ENCODE measurements at regions not wholly inside any gene's neighbourhood (a gene's known extent, or its start where the extent isn't known, plus 50 kb on each side); places are given as distances from the start of the nearest gene placed in this dataset.

DNA sequence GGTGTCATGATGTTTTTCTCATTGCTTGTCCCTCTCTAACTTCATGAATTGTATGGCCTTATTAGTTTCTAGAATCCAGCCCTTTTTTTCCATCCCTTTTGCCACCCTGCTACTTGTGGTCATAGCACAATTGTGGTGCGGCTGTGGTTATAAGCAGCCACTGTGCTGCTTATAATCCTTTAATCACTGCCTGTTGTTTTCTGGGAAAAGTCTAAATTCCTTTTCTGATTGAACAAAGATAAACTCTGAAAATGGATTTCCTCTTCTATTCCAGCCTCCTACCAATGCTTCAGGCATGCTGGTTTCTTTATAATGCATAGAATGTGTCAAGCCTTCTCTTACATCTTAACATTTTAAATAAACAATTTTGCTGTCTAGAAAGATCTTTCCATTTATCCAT, 319.5 kb downstream of the C3orf38 start:
- TF ChIP-seq SNAI2 (CRISPR knock-in tag; IDR thresholded peaks at IDR 0.05) (no peak), RARB (CRISPR knock-in tag; IDR thresholded peaks at IDR 0.05) (no peak), GLIS3 (CRISPR knock-in tag; IDR thresholded peaks at IDR 0.05) (no peak), PPARA (CRISPR knock-in tag; IDR thresholded peaks at IDR 0.05; ENCODE audit: borderline replicate concordance) (no peak), BACH2 (CRISPR knock-in tag; IDR thresholded peaks at IDR 0.05; ENCODE audit: borderline replicate concordance) (no peak), CREB5 (CRISPR knock-in tag; IDR thresholded peaks at IDR 0.05; ENCODE audit: low read depth) (no peak), OSR1 (CRISPR knock-in tag; IDR thresholded peaks at IDR 0.05) (no peak), CSDC2 (CRISPR knock-in tag; IDR thresholded peaks at IDR 0.05) (no peak), ZFP30 (CRISPR knock-in tag; IDR thresholded peaks at IDR 0.05) (no peak), POU6F1 (CRISPR knock-in tag; IDR thresholded peaks at IDR 0.05; ENCODE audit: borderline replicate concordance, low read depth) (no peak), ISL1 (CRISPR knock-in tag; IDR thresholded peaks at IDR 0.05) (no peak), ARNTL (CRISPR knock-in tag; IDR thresholded peaks at IDR 0.05; ENCODE audit: borderline replicate concordance, low read depth) (no peak), TCF4 (CRISPR knock-in tag; IDR thresholded peaks at IDR 0.05; ENCODE audit: borderline replicate concordance) (no peak)
- TF ChIP-seq, protein P1, sequence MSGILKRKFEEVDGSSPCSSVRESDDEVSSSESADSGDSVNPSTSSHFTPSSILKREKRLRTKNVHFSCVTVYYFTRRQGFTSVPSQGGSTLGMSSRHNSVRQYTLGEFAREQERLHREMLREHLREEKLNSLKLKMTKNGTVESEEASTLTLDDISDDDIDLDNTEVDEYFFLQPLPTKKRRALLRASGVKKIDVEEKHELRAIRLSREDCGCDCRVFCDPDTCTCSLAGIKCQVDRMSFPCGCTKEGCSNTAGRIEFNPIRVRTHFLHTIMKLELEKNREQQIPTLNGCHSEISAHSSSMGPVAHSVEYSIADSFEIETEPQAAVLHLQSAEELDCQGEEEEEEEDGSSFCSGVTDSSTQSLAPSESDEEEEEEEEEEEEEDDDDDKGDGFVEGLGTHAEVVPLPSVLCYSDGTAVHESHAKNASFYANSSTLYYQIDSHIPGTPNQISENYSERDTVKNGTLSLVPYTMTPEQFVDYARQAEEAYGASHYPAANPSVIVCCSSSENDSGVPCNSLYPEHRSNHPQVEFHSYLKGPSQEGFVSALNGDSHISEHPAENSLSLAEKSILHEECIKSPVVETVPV (CRISPR knock-in tag; IDR thresholded peaks at IDR 0.05), result no peak
- ATAC-seq, result no peak

GRCh38 chr3:88478460-88478859, 328.7 kb downstream of the C3orf38 start:
- no peak for ATAC-seq
- TF ChIP-seq RARB (CRISPR knock-in tag; IDR thresholded peaks at IDR 0.05) (no peak), ZNF565 (CRISPR knock-in tag; conservative IDR thresholded peaks at IDR 0.05; ENCODE audit: low read depth) (no peak), ZNF8 (CRISPR knock-in tag; IDR thresholded peaks at IDR 0.05) (no peak)

- TF ChIP-seq POU6F1 (CRISPR knock-in tag; IDR thresholded peaks at IDR 0.05; ENCODE audit: borderline replicate concordance, low read depth), result no peak
- TF ChIP-seq SNAI2 (CRISPR knock-in tag; IDR thresholded peaks at IDR 0.05), result no peak
- TF ChIP-seq, protein P2, sequence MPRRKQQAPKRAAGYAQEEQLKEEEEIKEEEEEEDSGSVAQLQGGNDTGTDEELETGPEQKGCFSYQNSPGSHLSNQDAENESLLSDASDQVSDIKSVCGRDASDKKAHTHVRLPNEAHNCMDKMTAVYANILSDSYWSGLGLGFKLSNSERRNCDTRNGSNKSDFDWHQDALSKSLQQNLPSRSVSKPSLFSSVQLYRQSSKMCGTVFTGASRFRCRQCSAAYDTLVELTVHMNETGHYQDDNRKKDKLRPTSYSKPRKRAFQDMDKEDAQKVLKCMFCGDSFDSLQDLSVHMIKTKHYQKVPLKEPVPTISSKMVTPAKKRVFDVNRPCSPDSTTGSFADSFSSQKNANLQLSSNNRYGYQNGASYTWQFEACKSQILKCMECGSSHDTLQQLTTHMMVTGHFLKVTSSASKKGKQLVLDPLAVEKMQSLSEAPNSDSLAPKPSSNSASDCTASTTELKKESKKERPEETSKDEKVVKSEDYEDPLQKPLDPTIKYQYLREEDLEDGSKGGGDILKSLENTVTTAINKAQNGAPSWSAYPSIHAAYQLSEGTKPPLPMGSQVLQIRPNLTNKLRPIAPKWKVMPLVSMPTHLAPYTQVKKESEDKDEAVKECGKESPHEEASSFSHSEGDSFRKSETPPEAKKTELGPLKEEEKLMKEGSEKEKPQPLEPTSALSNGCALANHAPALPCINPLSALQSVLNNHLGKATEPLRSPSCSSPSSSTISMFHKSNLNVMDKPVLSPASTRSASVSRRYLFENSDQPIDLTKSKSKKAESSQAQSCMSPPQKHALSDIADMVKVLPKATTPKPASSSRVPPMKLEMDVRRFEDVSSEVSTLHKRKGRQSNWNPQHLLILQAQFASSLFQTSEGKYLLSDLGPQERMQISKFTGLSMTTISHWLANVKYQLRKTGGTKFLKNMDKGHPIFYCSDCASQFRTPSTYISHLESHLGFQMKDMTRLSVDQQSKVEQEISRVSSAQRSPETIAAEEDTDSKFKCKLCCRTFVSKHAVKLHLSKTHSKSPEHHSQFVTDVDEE (CRISPR knock-in tag; IDR thresholded peaks at IDR 0.05), result no peak
- no peak for TF ChIP-seq ISL1 (CRISPR knock-in tag; IDR thresholded peaks at IDR 0.05)
- no peak for TF ChIP-seq ZNF565 (CRISPR knock-in tag; conservative IDR thresholded peaks at IDR 0.05; ENCODE audit: low read depth)
- TF ChIP-seq TOX (CRISPR knock-in tag; IDR thresholded peaks at IDR 0.05; ENCODE audit: borderline replicate concordance), result no peak
- no peak for TF ChIP-seq ESRRG (CRISPR knock-in tag; IDR thresholded peaks at IDR 0.05)
- no peak for TF ChIP-seq OSR1 (CRISPR knock-in tag; IDR thresholded peaks at IDR 0.05)
- no peak for TF ChIP-seq CSDC2 (CRISPR knock-in tag; IDR thresholded peaks at IDR 0.05)
- TF ChIP-seq PPARA (CRISPR knock-in tag; IDR thresholded peaks at IDR 0.05; ENCODE audit: borderline replicate concordance), result no peak
- no peak for TF ChIP-seq CREB5 (CRISPR knock-in tag; IDR thresholded peaks at IDR 0.05; ENCODE audit: low read depth)
- no peak for TF ChIP-seq ZNF8 (CRISPR knock-in tag; IDR thresholded peaks at IDR 0.05)
- TF ChIP-seq TCF4 (CRISPR knock-in tag; IDR thresholded peaks at IDR 0.05; ENCODE audit: borderline replicate concordance), result no peak
- TF ChIP-seq BACH2 (CRISPR knock-in tag; IDR thresholded peaks at IDR 0.05; ENCODE audit: borderline replicate concordance), result no peak
- TF ChIP-seq ZFP30 (CRISPR knock-in tag; IDR thresholded peaks at IDR 0.05), result no peak
- TF ChIP-seq, protein P3, sequence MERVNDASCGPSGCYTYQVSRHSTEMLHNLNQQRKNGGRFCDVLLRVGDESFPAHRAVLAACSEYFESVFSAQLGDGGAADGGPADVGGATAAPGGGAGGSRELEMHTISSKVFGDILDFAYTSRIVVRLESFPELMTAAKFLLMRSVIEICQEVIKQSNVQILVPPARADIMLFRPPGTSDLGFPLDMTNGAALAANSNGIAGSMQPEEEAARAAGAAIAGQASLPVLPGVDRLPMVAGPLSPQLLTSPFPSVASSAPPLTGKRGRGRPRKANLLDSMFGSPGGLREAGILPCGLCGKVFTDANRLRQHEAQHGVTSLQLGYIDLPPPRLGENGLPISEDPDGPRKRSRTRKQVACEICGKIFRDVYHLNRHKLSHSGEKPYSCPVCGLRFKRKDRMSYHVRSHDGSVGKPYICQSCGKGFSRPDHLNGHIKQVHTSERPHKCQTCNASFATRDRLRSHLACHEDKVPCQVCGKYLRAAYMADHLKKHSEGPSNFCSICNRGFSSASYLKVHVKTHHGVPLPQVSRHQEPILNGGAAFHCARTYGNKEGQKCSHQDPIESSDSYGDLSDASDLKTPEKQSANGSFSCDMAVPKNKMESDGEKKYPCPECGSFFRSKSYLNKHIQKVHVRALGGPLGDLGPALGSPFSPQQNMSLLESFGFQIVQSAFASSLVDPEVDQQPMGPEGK (CRISPR knock-in tag; IDR thresholded peaks at IDR 0.05; ENCODE audit: borderline replicate concordance), result no peak
- TF ChIP-seq ZNF70 (CRISPR knock-in tag; IDR thresholded peaks at IDR 0.05), result no peak
- TF ChIP-seq, protein P1 (CRISPR knock-in tag; IDR thresholded peaks at IDR 0.05), result no peak
- no peak for TF ChIP-seq ZC3H10 (CRISPR knock-in tag; IDR thresholded peaks at IDR 0.05)
- no peak for ATAC-seq
These were observed 331.1 kb downstream of the C3orf38 start for GRCh38 chr3:88480822-88481221.

Data from SK-N-SH treated with all-trans-retinoic acid at 6 μM for 48 hours (cell line).